ENCODE measurements at regions not wholly inside any gene's neighbourhood (a gene's known extent, or its start where the extent isn't known, plus 50 kb on each side); places are given as distances from the start of the nearest gene placed in this dataset.
"Not testable (repeated sequence)": the region's sequence is repeated elsewhere in the genome, so short reads cannot be mapped to it uniquely, and the experiment has no call there.

DNA sequence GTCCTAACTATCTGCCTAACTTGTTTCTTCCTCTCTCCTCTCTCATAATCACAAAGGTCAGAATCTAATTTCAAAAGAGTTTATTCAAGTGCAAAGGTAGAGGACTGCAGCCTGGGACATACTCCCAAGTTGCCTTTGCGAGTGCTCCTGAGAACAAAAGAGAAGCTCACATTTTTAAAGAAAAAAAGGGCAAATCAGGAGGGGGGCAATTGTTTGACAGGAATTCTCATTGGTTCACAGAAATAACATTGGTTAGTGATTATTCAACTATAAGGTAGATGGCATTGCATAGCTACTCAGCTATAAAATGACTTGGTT, 108.1 kb upstream of the RAI14 start:
- no peak for ATAC-seq
- no peak for DNase-seq
- Mint-ChIP-seq H3K4me3 (no peak overlapping the region), H3K4me1 (ENCODE audit: low read depth) (no peaks in the 10 kb centered on the region), H3K27me3 (ENCODE audit: low read depth) (peaks cover 2% of the 10 kb centered on the region), H3K9me3 (ENCODE audit: insufficient read depth) (peaks cover 5% of the 10 kb centered on the region), H3K27ac (no peak overlapping the region), H3K36me3 (ENCODE audit: low read depth) (no peaks in the 10 kb centered on the region)
- ChIA-PET POLR2A (no interaction called here), CTCF (no interaction called here)

DNA sequence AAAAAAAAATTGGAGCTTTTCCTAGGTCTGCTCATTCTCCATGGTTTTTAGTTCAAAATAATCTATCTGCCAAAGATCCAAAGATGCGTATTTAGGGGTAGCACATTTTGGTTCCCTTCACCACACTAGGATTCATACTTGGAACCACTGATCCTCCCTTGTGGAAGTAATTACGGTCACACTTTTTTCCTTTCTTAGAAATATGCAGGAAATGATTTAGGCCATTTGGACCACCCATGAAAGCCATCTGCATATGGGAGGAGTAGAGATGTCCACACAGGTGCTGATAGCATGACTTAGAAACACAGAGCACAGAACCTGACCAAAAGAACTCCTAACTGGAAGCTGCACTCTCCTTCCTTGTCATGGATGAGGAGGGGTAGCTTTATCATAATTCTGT, 105.9 kb upstream of the RAI14 start:
- H3K36me3 Mint-ChIP-seq (ENCODE audit: low read depth), result no peaks in the 10 kb centered on the region

GRCh38 chr5:34550964-34551363, 105.2 kb upstream of the RAI14 start:
- Mint-ChIP-seq H3K9me3 (ENCODE audit: insufficient read depth) (no peaks in the 10 kb centered on the region), H3K4me1 (ENCODE audit: low read depth) (no peaks in the 10 kb centered on the region), H3K27ac (no peak overlapping the region), H3K36me3 (ENCODE audit: low read depth) (no peaks in the 10 kb centered on the region), H3K4me3 (no peak overlapping the region), H3K27me3 (ENCODE audit: low read depth) (peaks cover 5% of the 10 kb centered on the region)
- ATAC-seq, result no peak
- ChIA-PET CTCF (no interaction called here), POLR2A (no interaction called here)
- no peak for DNase-seq

More for the DNA sequence above, 105.9 kb upstream of the RAI14 start:
- POLR2A ChIA-PET, result no interaction called here
- DNase-seq (no peak), ATAC-seq (no peak)
- H3K4me3 Mint-ChIP-seq, result no peak overlapping the region
- no peaks in the 10 kb centered on the region for H3K4me1 Mint-ChIP-seq (ENCODE audit: low read depth)
- CTCF ChIA-PET, result no interaction called here
- no peaks in the 10 kb centered on the region for H3K9me3 Mint-ChIP-seq (ENCODE audit: insufficient read depth)
- H3K27me3 Mint-ChIP-seq (ENCODE audit: low read depth), result peaks cover 2% of the 10 kb centered on the region
- no peak overlapping the region for H3K27ac Mint-ChIP-seq

GRCh38 chr5:34551911-34552433, 104.2 kb upstream of the RAI14 start:
- Mint-ChIP-seq H3K4me1 (ENCODE audit: low read depth) (no peaks in the 10 kb centered on the region), H3K36me3 (ENCODE audit: low read depth) (no peaks in the 10 kb centered on the region), H3K4me3 (no peak overlapping the region), H3K9me3 (ENCODE audit: insufficient read depth) (no peaks in the 10 kb centered on the region), H3K27me3 (ENCODE audit: low read depth) (peaks cover 3% of the 10 kb centered on the region), H3K27ac (no peak overlapping the region)
- ATAC-seq, result no peak
- POLR2A ChIA-PET, result no interaction called here
- DNase-seq, result no peak
- CTCF ChIA-PET, result interaction anchor here (0.5 kb wide), 1 partner anchor 240 kb away, joined by 3 read pairs; no protein-coding TSS in a partner anchor

DNA sequence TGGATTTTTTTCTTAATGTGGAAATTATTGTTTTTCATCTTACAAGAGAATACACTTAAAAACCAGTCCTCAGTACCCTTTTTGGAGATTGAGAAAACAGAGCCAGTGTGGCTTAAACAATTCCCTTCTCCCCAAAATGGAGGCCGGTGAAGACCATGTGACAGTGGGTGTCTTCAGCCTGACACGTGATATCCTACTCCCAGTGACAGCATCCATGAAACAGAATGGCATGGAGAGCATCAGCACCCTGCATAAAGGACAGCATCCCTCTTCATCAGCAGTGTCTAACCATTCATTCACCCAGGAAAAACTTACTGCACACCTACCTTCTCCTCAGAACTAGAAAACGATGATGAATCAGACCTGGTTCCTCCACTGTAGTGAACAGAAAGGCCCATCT, 103.4 kb upstream of the RAI14 start:
- Mint-ChIP-seq H3K4me1 (ENCODE audit: low read depth) (no peaks in the 10 kb centered on the region), H3K4me3 (no peak overlapping the region), H3K9me3 (ENCODE audit: insufficient read depth) (no peaks in the 10 kb centered on the region), H3K36me3 (ENCODE audit: low read depth) (no peaks in the 10 kb centered on the region), H3K27ac (no peak overlapping the region), H3K27me3 (ENCODE audit: low read depth) (peaks cover 3% of the 10 kb centered on the region)
- ATAC-seq (no peak), DNase-seq (no peak)
- POLR2A ChIA-PET, result no interaction called here
- CTCF ChIA-PET, result no interaction called here

GRCh38 chr5:34553581-34553980, 102.5 kb upstream of the RAI14 start:
- H3K36me3 Mint-ChIP-seq (ENCODE audit: low read depth), result no peaks in the 10 kb centered on the region
- H3K4me3 Mint-ChIP-seq, result no peak overlapping the region
- ATAC-seq (no peak), DNase-seq (no peak)
- H3K9me3 Mint-ChIP-seq (ENCODE audit: insufficient read depth), result no peaks in the 10 kb centered on the region
- ChIA-PET CTCF (no interaction called here), POLR2A (no interaction called here)
- H3K4me1 Mint-ChIP-seq (ENCODE audit: low read depth), result no peaks in the 10 kb centered on the region
- H3K27ac Mint-ChIP-seq, result no peak overlapping the region
- H3K27me3 Mint-ChIP-seq (ENCODE audit: low read depth), result peaks cover 3% of the 10 kb centered on the region

DNA sequence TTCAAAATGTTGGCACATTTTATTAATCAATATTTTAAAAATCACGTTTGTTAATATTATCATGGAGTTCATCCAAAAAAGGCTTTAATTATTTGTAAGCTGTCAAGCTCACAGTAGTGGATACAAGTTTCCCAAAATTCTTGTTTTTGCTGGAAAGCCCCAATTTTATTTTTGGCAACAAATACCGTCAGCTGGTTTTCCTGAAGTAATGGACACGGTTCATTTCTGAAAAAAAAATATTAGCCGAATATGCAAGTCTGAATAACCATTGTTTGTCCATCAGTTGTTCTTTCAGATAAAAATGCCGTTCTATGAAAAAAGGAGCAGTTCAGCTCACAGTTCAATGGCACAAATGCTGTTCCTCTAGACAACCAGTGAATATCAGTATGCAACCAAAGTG, 101.5 kb upstream of the RAI14 start:
- Mint-ChIP-seq H3K9me3 (ENCODE audit: insufficient read depth) (no peaks in the 10 kb centered on the region), H3K4me1 (ENCODE audit: low read depth) (no peaks in the 10 kb centered on the region), H3K27me3 (ENCODE audit: low read depth) (peaks cover 3% of the 10 kb centered on the region), H3K36me3 (ENCODE audit: low read depth) (no peaks in the 10 kb centered on the region), H3K4me3 (no peak overlapping the region), H3K27ac (no peak overlapping the region)
- CTCF ChIA-PET, result no interaction called here
- no peak for DNase-seq
- POLR2A ChIA-PET, result no interaction called here
- no peak for ATAC-seq

- peaks cover 3% of the 10 kb centered on the region for H3K27me3 Mint-ChIP-seq (ENCODE audit: low read depth)
- no peak for DNase-seq
Measured at GRCh38 chr5:34555699-34556508, 100.2 kb upstream of the RAI14 start.

GRCh38 chr5:34556509-34556782, 99.7 kb upstream of the RAI14 start:
- Mint-ChIP-seq H3K27ac (no peak overlapping the region), H3K27me3 (ENCODE audit: low read depth) (peaks cover 3% of the 10 kb centered on the region), H3K9me3 (ENCODE audit: insufficient read depth) (no peaks in the 10 kb centered on the region), H3K36me3 (ENCODE audit: low read depth) (no peaks in the 10 kb centered on the region), H3K4me3 (no peak overlapping the region), H3K4me1 (ENCODE audit: low read depth) (no peaks in the 10 kb centered on the region)
- ATAC-seq (no peak), DNase-seq (no peak)
- ChIA-PET CTCF (interaction anchor here (1.3 kb wide), 1 partner anchor 33 kb away, joined by 3 read pairs; no protein-coding TSS in a partner anchor), POLR2A (no interaction called here)

More at GRCh38 chr5:34555699-34556508, 100.2 kb upstream of the RAI14 start:
- no peaks in the 10 kb centered on the region for H3K4me1 Mint-ChIP-seq (ENCODE audit: low read depth)
- H3K36me3 Mint-ChIP-seq (ENCODE audit: low read depth), result no peaks in the 10 kb centered on the region
- no peak for ATAC-seq
- ChIA-PET POLR2A (no interaction called here), CTCF (interaction anchor here (1.3 kb wide), 1 partner anchor 32 kb away, joined by 3 read pairs; no protein-coding TSS in a partner anchor)
- H3K9me3 Mint-ChIP-seq (ENCODE audit: insufficient read depth), result no peaks in the 10 kb centered on the region
- H3K4me3 Mint-ChIP-seq, result no peak overlapping the region
- no peak overlapping the region for H3K27ac Mint-ChIP-seq

DNA sequence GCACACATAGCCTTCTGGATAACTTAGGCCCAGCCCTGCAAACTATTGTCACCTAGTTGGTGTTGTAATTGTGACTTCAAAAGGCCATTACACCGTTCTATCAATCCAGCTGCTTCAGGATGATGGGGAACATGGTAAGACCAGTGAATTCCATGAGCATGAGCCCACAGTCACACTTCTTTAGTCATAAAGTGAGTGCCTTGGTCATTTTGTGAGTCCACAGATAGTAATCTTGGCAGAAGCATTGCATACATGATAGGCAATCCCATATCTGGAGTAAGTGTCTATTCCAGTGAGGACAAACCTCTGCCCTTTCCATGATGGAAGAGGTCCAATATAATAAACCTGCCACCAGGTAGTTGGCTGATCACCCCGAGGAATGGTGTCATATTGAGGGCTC, 94.5 kb upstream of the RAI14 start:
- H3K4me1 Mint-ChIP-seq (ENCODE audit: low read depth); H3K27ac Mint-ChIP-seq; H3K9me3 Mint-ChIP-seq (ENCODE audit: insufficient read depth); H3K36me3 Mint-ChIP-seq (ENCODE audit: low read depth); ATAC-seq; POLR2A ChIA-PET; H3K27me3 Mint-ChIP-seq (ENCODE audit: low read depth); CTCF ChIA-PET; DNase-seq; H3K4me3 Mint-ChIP-seq: not testable (repeated sequence)

DNA sequence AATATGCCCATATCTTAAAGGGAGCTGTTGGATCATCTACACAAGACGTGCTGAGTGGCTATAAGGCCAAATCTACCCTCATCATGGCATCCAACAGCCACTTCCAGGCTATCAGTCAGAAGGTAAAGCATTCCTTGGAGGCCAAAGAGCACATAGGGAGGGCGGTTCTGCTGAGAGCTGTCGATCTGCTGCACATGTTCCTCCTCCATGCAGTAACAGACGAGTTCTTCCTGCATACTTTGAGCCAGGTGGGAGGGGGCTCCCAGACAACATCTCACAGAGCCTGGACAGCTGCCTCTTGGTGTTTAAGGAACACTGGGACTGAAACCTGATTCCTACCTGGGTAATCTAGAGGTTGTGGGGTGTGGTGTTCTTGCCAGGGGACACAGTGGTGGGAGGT, 93.3 kb upstream of the RAI14 start:
- no peaks in the 10 kb centered on the region for H3K9me3 Mint-ChIP-seq (ENCODE audit: insufficient read depth)
- DNase-seq (no peak), ATAC-seq (no peak)
- H3K36me3 Mint-ChIP-seq (ENCODE audit: low read depth), result no peaks in the 10 kb centered on the region
- ChIA-PET CTCF (no interaction called here), POLR2A (no interaction called here)
- H3K27ac Mint-ChIP-seq, result no peak overlapping the region
- no peaks in the 10 kb centered on the region for H3K4me1 Mint-ChIP-seq (ENCODE audit: low read depth)
- H3K4me3 Mint-ChIP-seq, result no peak overlapping the region
- no peaks in the 10 kb centered on the region for H3K27me3 Mint-ChIP-seq (ENCODE audit: low read depth)

DNA sequence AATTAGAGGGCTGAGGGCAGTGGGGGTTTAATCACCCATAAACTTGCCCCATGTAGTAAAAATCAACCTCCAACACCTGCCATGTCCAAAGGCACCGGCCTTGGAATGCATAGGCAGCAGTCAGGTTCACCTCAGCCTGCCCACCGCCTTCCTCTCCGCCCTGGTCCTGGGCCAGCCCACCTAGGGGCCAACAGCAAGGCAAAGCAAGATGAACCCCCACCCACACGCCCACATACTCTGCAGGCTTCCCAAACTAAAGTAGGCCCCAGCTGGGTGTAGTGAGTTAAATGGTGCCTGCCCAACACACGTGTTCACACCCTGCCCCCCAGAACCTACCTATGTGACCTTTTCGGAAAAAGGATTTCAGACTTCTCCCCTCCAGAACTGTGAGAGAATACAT, 92.9 kb upstream of the RAI14 start:
- ATAC-seq, result no peak
- POLR2A ChIA-PET, result no interaction called here

More for the DNA sequence above, 92.9 kb upstream of the RAI14 start:
- CTCF ChIA-PET, result no interaction called here
- DNase-seq, result no peak
- Mint-ChIP-seq H3K9me3 (ENCODE audit: insufficient read depth) (no peaks in the 10 kb centered on the region), H3K27me3 (ENCODE audit: low read depth) (no peaks in the 10 kb centered on the region), H3K27ac (no peak overlapping the region), H3K4me1 (ENCODE audit: low read depth) (no peaks in the 10 kb centered on the region), H3K36me3 (ENCODE audit: low read depth) (no peaks in the 10 kb centered on the region), H3K4me3 (no peak overlapping the region)

All from activated CD8-positive, alpha-beta T cell treated with anti-CD3 and anti-CD28 coated beads, Interleukin-2, amount 10 ng/mL, durations not matched to agents 7 days and 5 days (primary cell).